ENCODE measurements at regions not wholly inside any gene's neighbourhood (a gene's known extent, or its start where the extent isn't known, plus 50 kb on each side); places are given as distances from the start of the nearest gene placed in this dataset.
"Not testable (repeated sequence)": the region's sequence is repeated elsewhere in the genome, so short reads cannot be mapped to it uniquely, and the experiment has no call there.

DNA sequence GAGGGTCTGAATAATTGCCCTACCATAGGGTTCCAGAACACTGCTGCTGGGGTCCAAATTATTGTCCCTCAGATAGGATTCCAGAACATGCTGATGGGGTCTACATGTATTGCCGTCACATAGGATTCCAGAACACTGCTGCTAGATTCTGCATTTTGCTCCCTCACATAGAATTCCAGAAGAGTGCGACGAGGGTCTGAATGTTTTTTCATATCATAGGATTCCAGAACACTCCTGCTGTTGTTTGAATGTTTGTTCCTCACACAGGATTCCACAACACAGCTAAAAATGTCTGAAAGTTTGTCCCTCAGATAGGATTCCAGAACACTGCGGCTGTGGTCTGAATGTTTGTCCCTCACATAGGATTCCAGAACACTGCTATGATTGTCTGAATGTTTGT, 198.1 kb downstream of the FOXD4L6 start:
- not testable (repeated sequence) for TF ChIP-seq CTCF (IDR thresholded peaks at IDR 0.05); ZFX (IDR thresholded peaks at IDR 0.05; ENCODE audit: borderline replicate concordance)

Data from 22Rv1 (cell line).